BE2C (cell line): ENCODE measurements at regions not wholly inside any gene's neighbourhood (a gene's known extent, or its start where the extent isn't known, plus 50 kb on each side); places are given as distances from the start of the nearest gene placed in this dataset.
"Not testable (repeated sequence)": the region's sequence is repeated elsewhere in the genome, so short reads cannot be mapped to it uniquely, and the experiment has no call there.

Experiments
- DNase-seq: peaks from one replicate; pipeline ENCODE4 v3.0.0-alpha.2; 2020
- H3K27me3 ChIP-seq: fragments of 250-450 bp; sonication (Bioruptor Pico); 2 replicates; pipeline ENCODE4 v1.5.1; 2020; ENCODE audit warnings: mild to moderate bottlenecking
- H3K36me3 ChIP-seq: fragments of 250-450 bp; sonication (Bioruptor Pico); 2 replicates; pipeline ENCODE4 v1.5.1; 2020; ENCODE audit warnings: mild to moderate bottlenecking
- H3K4me1 ChIP-seq: fragments of 250-450 bp; sonication (Bioruptor Pico); 2 replicates; pipeline ENCODE4 v1.5.1; 2020
- H3K4me3 ChIP-seq: 2 replicates; pipeline ENCODE4 v1.5.1; 2011; ENCODE audit warnings: low read depth, low read length
- H3K9me3 ChIP-seq: fragments of 250-450 bp; sonication (Bioruptor Pico); 2 replicates; pipeline ENCODE4 v1.5.1; 2020
- TF ChIP-seq, protein P1 (sequence below): IDR thresholded peaks from 2 replicates; pipeline ENCODE4 v1.5.1; 2012; ENCODE audit warnings: mild to moderate bottlenecking, low read depth, low read length

DNA sequence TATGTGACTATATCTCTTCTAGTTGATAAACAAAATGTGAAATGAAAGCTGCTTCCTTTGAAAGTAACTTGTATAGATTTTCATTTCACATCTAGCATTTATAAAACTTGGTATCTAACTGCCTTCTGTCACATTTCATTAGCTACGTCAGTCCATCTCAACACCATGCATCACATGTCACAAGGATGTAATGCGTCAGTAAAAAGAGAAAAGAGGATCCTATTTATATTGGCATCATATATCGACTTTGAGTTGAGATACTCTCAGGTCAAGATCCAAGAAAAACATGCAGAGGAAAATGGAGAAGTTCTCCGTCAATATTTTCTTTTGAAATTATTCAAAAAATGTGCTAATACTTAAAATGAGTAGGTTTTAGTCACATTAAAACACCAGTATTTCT is 1211.2 kb downstream of the EFNA5 start:
- Histone ChIP-seq H3K4me3 (no peak overlapping the region), H3K27me3 (no peaks in the 10 kb centered on the region), H3K9me3 (no peaks in the 10 kb centered on the region), H3K36me3 (no peaks in the 10 kb centered on the region), H3K4me1 (no peaks in the 10 kb centered on the region)
- TF ChIP-seq, protein P1, sequence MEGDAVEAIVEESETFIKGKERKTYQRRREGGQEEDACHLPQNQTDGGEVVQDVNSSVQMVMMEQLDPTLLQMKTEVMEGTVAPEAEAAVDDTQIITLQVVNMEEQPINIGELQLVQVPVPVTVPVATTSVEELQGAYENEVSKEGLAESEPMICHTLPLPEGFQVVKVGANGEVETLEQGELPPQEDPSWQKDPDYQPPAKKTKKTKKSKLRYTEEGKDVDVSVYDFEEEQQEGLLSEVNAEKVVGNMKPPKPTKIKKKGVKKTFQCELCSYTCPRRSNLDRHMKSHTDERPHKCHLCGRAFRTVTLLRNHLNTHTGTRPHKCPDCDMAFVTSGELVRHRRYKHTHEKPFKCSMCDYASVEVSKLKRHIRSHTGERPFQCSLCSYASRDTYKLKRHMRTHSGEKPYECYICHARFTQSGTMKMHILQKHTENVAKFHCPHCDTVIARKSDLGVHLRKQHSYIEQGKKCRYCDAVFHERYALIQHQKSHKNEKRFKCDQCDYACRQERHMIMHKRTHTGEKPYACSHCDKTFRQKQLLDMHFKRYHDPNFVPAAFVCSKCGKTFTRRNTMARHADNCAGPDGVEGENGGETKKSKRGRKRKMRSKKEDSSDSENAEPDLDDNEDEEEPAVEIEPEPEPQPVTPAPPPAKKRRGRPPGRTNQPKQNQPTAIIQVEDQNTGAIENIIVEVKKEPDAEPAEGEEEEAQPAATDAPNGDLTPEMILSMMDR, result no peak
- DNase-seq, result no peak

DNA sequence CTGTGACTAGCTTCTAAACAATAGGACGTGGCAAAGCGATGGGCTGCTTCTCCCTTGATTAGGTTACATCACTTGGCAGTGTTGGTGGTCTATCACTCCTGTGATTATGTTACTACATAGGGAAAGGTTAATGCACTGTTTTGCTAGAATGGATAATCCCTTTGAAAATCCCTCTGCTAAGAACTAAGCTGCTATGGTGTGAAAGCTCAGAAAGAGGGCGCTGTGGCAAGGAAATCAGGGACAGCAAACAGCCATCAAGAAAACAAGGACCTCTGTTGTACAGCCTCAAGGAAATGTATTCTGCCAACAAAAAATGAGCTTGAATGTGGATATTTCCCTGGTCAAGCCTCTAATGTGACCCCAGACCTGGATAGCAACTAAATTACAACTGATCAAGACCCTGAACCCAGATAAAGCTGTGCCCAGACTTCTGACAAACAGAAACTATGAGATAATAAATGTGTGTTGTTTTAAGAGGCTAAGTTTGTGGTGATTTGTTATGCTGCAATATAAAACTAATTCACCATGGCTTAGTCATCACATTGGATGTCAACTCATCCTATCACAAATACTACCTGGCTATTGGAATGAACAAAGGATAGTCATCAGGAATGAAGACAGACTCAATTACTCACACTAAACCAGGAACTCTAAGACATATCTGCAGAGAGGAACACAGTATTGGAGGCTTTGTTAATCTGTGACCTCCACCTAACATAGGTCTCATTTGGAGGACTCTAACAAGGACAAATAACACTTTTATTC is 1215.9 kb downstream of the EFNA5 start:
- DNase-seq, result peak; percentile 27
- Histone ChIP-seq H3K4me1 (no peaks in the 10 kb centered on the region), H3K4me3 (no peak overlapping the region), H3K27me3 (no peaks in the 10 kb centered on the region), H3K9me3 (no peaks in the 10 kb centered on the region), H3K36me3 (no peaks in the 10 kb centered on the region)
- TF ChIP-seq, protein P1, result peak; percentile 81

DNA sequence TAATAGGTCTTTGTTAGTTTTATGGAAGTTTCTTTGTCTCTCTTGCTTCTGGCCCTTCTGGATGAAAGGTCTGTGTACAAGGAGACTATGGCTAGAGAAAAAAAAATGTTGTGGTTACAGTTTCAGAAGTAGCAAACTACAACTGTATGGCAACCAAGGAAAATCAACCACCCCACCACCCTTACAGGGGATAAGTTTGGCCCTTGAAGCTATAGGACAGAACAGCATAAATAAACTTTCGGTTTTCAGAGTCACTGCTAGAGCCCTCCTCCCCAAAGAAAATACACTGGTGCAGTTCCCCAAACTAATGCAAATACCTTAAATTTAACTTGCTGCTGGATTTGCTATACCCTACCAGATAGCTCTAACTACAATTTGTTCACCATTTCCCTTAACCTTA is 1216.7 kb downstream of the EFNA5 start:
- Histone ChIP-seq H3K27me3 (no peaks in the 10 kb centered on the region), H3K9me3 (no peaks in the 10 kb centered on the region), H3K4me3 (no peak overlapping the region), H3K4me1 (no peaks in the 10 kb centered on the region), H3K36me3 (no peaks in the 10 kb centered on the region)
- DNase-seq, result no peak
- TF ChIP-seq, protein P1, result no peak

DNA sequence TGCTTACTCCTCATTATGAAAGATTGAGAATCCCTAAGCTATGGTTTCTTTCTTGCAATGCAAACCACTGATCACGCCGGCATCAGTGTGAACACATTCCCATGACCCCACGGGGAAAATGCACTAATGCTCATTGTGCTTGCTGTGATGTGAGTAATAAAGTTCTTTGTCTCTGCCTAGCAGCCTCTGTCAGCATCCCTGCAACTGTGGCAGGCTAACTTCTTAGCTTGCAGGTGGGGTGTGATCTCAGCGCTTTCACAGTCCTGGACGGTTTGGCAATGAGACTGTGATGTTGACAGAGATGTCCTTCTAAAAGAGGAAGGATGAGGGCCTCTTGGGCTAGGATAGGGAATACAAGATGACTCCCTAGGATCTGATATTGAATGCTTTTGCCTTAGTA is 1218.7 kb downstream of the EFNA5 start:
- no peaks in the 10 kb centered on the region for H3K27me3 ChIP-seq
- no peaks in the 10 kb centered on the region for H3K9me3 ChIP-seq
- DNase-seq, result no peak
- TF ChIP-seq, protein P1, result no peak
- H3K36me3 ChIP-seq, result no peaks in the 10 kb centered on the region
- no peaks in the 10 kb centered on the region for H3K4me1 ChIP-seq
- no peak overlapping the region for H3K4me3 ChIP-seq

DNA sequence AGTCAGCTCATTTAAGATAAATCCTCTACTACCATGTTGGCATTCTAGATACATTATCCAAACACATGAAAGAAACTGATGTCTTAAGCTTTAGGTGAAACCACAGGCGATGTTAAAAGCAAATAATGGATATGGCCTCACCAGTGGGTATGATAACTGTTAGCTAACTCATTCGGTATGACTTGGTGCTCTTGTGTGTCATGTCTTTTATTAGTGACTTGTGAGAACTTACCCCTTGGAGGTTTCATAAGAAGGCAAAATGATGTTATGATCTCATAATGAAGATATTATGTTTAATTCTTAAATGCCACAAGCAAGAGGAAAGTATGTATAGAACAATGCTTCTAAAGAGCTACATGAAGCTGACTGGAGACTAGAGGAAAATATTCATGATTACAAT is 1227.0 kb downstream of the EFNA5 start:
- TF ChIP-seq, protein P1, result no peak

DNA sequence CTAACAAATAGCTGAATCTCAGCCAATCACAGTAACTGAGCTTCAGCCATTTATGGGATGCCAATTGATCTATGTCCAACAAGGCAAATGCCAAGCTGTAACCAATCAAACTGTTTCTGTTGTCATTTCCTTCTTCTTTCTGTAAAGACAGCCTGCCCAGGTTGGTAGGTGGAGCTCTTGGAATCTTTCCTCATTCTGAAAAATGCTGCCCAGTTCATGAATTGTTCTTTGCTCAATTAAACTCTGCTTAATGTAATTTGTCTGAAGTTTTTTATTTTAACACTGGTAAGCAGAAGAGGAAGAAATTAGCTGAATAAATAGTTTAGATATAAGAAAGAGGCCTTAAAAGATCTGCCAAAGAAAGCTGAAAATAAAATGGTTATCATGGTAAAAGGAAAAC is 1235.6 kb downstream of the EFNA5 start:
- no peaks in the 10 kb centered on the region for H3K4me1 ChIP-seq
- DNase-seq, result no peak
- TF ChIP-seq, protein P1, result no peak
- H3K9me3 ChIP-seq, result 0 out of 2 replicates have a peak, but pooled peaks cover 2% of the 10 kb centered on the region
- H3K4me3 ChIP-seq, result no peak overlapping the region
- no peaks in the 10 kb centered on the region for H3K27me3 ChIP-seq
- no peaks in the 10 kb centered on the region for H3K36me3 ChIP-seq

More for the DNA sequence above, 1227.0 kb downstream of the EFNA5 start:
- Histone ChIP-seq H3K4me1 (no peaks in the 10 kb centered on the region), H3K9me3 (no peaks in the 10 kb centered on the region), H3K36me3 (no peaks in the 10 kb centered on the region), H3K4me3 (no peak overlapping the region), H3K27me3 (no peaks in the 10 kb centered on the region)
- DNase-seq, result no peak

DNA sequence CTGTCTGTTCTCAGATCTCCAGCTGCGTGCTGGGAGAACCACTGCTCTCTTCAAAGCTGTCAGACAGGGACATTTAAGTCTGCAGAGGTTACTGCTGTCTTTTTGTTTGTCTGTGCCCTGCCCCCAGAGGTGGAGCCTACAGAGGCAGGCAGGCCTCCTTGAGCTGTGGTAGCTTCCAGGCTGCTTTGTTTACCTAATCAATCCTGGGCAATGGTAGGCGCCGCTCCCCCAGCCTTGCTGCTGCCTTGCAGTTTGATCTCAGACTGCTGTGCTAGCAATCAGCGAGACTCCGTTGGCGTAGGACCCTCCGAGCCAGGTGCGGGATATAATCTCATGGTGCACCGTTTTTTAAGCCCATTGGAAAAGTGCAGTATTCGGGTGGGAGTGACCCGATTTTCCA is 1240.0 kb downstream of the EFNA5 start:
- DNase-seq, result not testable (repeated sequence)

More for the DNA sequence above, 1240.0 kb downstream of the EFNA5 start:
- H3K27me3 ChIP-seq, H3K4me1 ChIP-seq, H3K9me3 ChIP-seq, H3K4me3 ChIP-seq, H3K36me3 ChIP-seq: not testable (repeated sequence)
